AG04449 (cell line): ENCODE measurements at regions not wholly inside any gene's neighbourhood (a gene's known extent, or its start where the extent isn't known, plus 50 kb on each side); places are given as distances from the start of the nearest gene placed in this dataset.

Experiments used
- CTCF ChIA-PET: fragments of 350-600 bp; formaldehyde crosslinking; extraction: SDS; loops from one replicate; lab custom pipeline; 2021; ENCODE audit warnings: antibody characterized with exemption; lab: Yijun Ruan, JAX
- POLR2A ChIA-PET: fragments of 400-600, 350-600 bp; formaldehyde crosslinking; extraction: SDS; loops from one replicate; lab custom pipeline; 2020; ENCODE audit warnings: antibody characterized with exemption, inconsistent platforms; lab: Yijun Ruan, JAX
- DNase-seq: peaks from one replicate; pipeline ENCODE4 v3.0.0-alpha.2; 2010; ENCODE audit warnings: low read depth, low spot score
- H3K4me3 ChIP-seq: 2 replicates; pipeline ENCODE4 v1.5.1; 2011; ENCODE audit warnings: low read depth, mild to moderate bottlenecking, control low read depth, low read length
- TF ChIP-seq, protein P1 (sequence below): IDR thresholded peaks from one replicate; pipeline ENCODE4 v1.5.1; 2011; ENCODE audit warnings: mild to moderate bottlenecking, moderate library complexity, low read length, control low read depth, inconsistent platforms; ENCODE audit not compliant: insufficient read depth; ENCODE audit errors: missing control alignments

DNA sequence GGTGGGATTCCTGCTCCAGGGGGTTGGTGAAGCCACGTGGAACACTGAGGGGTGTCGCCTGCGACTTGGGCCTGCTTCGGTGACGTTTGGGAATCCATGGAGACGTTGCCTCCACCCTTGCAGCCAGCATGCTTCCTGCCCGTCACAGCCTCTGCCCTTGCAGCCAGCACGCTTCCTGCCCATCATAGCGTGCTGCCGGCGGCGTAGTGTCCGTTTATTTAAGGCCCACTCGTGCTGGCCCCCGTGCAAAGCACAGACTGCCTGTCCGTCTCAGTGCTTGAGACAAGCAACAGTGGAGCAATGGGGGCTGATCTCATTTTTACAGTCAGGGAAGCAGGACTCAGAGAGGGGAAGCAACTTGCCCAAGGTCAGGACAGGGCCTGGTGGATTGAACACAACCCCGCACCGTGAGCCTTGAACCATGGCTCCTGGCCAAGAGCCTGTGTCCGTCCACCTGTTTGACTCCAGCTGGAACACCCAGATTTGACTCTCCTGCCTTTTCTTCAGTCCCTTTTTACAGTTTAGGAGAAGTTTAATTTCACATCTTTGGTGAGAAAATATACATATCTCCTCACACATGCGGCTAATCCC lies 149.6 kb downstream of the TEX29 start:
- CTCF ChIA-PET = interaction anchor here (0.8 kb wide), 1 partner anchor 1136 kb away, joined by 3 read pairs; no protein-coding TSS in a partner anchor
- POLR2A ChIA-PET = no interaction called here
- DNase-seq = no peak
- TF ChIP-seq, protein P1, sequence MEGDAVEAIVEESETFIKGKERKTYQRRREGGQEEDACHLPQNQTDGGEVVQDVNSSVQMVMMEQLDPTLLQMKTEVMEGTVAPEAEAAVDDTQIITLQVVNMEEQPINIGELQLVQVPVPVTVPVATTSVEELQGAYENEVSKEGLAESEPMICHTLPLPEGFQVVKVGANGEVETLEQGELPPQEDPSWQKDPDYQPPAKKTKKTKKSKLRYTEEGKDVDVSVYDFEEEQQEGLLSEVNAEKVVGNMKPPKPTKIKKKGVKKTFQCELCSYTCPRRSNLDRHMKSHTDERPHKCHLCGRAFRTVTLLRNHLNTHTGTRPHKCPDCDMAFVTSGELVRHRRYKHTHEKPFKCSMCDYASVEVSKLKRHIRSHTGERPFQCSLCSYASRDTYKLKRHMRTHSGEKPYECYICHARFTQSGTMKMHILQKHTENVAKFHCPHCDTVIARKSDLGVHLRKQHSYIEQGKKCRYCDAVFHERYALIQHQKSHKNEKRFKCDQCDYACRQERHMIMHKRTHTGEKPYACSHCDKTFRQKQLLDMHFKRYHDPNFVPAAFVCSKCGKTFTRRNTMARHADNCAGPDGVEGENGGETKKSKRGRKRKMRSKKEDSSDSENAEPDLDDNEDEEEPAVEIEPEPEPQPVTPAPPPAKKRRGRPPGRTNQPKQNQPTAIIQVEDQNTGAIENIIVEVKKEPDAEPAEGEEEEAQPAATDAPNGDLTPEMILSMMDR = no peak
- H3K4me3 ChIP-seq = no peak overlapping the region

DNA sequence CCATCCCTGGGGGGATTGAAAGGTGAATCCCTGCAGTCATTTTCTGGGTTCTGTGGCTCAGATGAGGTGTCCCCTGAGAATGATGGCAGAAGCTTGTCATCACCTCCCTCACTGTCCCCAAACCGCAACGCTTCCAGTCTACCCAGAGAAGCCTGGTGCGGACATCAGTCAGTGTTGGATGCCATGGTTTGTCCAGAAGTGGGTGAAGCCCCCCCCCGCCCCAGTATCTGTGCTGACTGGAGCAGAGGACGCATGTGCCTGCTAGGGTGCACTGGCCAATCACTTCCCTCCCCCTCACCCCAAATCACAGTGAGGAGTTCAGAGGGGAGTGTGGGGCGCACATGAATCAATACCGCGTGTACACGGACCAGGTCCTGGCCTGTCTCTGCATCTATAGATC lies 150.5 kb downstream of the TEX29 start:
- no peak for DNase-seq
- POLR2A ChIA-PET = no interaction called here
- no peak overlapping the region for H3K4me3 ChIP-seq
- TF ChIP-seq, protein P1 = no peak
- CTCF ChIA-PET = interaction anchor here (0.8 kb wide), 1 partner anchor 1136 kb away, joined by 3 read pairs; no protein-coding TSS in a partner anchor

DNA sequence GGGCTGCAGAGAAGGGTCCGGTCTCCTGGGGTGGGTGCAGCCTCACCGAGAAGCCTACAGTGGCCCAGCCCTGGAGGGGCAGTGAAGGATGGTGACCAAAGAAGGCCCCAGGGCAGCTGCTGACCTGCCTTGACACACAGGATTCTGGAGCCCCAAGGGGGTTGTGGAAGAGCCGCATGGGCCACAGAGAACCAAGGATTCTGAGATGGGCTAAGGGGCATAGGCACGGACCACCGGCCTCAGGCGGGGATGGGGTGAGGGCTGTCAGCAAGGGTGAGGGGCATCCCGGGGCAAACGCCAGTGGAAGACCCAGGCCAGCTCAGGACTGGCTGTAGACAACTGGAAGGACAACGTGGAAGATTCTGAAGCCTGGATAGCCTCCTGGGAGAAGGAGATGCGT lies 151.6 kb downstream of the TEX29 start:
- no peak for DNase-seq
- ChIA-PET CTCF (no interaction called here), POLR2A (no interaction called here)
- TF ChIP-seq, protein P1 = no peak
- H3K4me3 ChIP-seq = no peak overlapping the region

DNA sequence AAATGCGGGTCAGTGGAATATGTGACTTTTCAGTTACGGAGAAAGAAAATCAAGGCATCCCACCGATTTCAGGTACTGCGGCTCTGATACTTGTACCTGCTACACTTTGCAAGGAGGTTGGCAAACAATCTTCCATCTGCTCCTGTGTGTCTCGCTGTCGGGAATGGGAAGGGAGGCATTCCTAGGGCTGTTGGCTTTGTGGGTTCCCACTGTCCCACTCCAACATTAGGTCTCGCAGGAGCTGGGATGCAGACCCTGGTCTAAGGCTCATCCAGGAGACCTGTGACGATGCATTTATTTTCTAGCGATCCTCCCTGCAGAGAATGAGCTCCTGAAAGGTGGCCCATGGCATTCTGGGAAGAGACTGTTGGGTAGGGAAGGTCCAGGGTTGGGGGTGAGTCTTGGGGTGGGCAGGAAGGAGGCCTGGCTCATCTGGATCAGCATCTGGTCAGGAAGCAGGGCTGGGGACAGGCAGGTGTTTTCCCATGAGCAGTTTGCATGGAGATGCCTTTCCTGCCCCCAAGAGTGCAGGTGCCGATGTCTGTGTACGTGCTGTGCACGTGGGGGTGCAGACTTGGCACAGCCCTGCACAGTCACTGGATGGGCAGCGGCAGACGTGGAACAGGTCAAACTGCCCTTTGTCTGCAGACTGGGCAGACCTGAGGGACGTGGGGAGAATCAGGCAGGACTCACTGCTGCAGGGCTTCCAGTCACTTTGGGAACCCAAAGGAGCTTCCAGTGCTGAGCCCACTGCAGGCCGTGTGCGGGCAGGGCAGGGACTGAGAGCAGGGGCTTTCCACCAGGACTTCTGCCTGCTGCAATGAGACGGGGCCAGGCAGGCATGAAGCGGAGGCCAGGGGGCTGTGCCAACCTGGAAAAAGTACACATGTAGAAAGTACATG lies 152.4 kb downstream of the TEX29 start:
- TF ChIP-seq, protein P1 = no peak
- POLR2A ChIA-PET = no interaction called here
- CTCF ChIA-PET = interaction anchor here (0.9 to 3.8 kb wide), 6 partner anchors 10 to 1402 kb away, joined by 3 to 132 read pairs (median 4); no protein-coding TSS in a partner anchor
- no peak for DNase-seq
- no peak overlapping the region for H3K4me3 ChIP-seq

DNA sequence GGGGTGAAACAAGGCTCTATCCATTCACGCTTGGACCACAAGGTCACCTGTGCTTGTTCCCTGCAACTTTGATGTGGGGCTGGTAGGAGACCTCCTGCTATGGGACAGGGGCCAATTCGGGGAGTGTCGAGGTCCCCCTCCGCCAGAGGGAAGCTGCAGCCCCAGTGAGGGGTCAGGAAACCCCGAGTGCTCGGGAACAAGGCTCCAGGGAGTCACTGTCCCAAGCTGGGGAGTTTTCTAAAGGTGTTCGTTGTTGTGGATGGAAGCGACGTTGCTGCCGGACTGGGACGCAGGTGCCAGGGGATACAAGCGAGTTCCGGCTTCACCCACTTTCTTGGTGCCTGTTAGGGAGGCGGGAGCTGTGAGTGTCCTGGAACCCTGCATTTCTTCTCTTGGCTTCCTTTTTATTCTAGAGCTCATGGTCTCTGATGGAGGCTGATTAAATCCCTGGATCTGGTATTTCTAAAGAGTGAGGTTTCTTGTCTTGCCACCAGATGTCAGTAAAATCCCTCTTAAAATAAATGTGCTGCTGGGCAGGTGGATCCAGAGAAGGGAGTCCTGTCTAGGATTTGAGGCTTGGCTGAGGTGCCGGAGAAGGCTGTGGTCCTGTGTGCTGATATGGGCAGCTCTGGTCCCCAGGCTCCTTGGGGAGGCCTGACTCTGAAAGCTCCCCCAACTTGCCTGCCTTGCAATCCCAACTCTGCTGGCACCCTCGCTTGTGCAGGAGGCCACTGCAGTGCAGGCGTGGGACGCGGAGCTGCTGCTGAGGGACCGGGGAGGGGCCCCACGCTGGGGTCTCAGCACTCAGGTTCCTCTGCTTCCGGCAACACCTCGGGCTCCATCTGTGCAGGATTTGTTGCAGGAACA lies 153.9 kb downstream of the TEX29 start:
- CTCF ChIA-PET = interaction anchor here (0.6 to 3.8 kb wide), 25 partner anchors 8 to 1556 kb away, joined by 3 to 132 read pairs (median 4); no protein-coding TSS in a partner anchor
- POLR2A ChIA-PET = no interaction called here
- H3K4me3 ChIP-seq = no peak overlapping the region
- peak; percentile 7 for DNase-seq
- TF ChIP-seq, protein P1 = peak; percentile 35
